HG02759 (cell line): ENCODE measurements at regions not wholly inside any gene's neighbourhood (a gene's known extent, or its start where the extent isn't known, plus 50 kb on each side); places are given as distances from the start of the nearest gene placed in this dataset.

Experiments used
- ATAC-seq: cut with Tn5 transposase; IDR thresholded peaks from one replicate; pipeline ENCODE4 v1.9.1; 2021; ENCODE audit warnings: mild to moderate bottlenecking, moderate library complexity; ENCODE audit not compliant: unreplicated experiment

GRCh38 chr7:25926451-25926850, 225.5 kb upstream of the NFE2L3 start:
- ATAC-seq: no peak

DNA sequence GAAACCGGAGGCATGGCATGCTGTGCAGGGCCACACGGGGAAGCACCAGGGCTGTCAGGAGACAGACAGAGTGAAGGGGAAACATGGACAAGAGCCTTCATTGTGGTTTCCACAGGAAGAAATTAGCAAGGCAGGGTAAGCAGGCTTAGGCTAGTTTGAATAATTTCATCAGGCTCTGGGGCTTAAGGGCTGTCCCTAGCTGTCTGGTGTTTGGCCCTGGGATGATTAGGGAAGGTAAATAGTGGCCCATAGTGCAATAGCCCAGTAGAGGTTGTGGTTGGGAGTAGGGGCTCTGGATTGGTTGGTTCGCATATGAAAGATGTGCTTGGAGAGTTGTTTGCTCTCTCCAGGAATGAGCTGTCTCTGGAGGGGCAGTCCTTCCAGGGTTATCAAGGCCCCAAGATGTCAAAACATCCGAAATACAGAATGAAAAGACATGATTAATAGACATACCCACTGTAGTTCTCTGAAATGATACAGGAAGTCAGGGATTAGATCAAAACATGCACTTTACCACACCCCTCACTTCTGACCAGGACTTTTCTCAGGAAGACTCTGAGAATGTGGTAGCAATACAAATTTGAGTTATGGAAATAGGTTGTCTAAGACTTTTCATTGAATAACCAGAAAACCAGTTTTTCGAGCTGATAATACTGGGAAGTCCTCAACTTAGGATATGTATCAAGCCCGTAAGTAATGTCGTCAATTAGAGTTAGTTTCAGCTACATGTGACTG, 224.9 kb upstream of the NFE2L3 start:
- no peak for ATAC-seq

- no peak for ATAC-seq
These were observed 224.4 kb upstream of the NFE2L3 start for GRCh38 chr7:25927626-25927978.

DNA sequence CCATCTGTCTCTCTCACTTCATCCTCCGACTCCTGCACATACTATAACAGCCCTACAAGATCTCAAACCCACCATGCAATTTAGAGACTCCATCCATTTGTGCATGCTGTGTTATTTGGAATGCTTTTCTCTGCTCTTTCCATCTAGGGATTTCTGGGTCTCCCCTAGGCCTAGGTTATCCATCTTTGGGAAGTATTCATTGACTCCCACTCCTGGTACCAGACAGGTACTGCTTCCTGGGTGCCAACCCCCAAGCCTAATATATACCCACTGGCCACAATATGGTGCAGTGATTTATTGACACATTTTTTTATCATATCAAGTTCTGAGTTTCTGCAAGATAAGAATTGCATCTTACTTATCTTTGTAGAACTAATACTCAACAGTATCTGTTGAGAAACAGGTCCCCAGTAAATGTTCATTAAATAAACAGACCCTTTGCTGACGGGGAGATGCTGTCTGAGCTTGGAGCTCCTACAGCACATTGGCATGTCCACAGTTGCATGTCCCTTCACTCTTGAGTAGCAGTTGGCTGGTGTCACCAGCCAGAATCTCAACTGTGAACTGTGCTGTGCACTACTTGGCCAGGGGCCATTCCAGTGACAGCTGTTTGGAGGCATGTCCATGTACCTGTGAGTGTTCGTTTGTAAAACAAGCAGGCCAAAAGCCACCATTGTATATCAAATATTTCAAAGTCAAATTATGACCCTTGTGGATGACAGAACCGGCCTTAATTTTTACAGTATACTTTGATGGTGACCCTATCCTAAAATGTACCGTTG, 223.3 kb upstream of the NFE2L3 start:
- no peak for ATAC-seq

GRCh38 chr7:25929448-25929847, 222.6 kb upstream of the NFE2L3 start:
- no peak for ATAC-seq

GRCh38 chr7:25930492-25931048, 221.4 kb upstream of the NFE2L3 start:
- no peak for ATAC-seq

DNA sequence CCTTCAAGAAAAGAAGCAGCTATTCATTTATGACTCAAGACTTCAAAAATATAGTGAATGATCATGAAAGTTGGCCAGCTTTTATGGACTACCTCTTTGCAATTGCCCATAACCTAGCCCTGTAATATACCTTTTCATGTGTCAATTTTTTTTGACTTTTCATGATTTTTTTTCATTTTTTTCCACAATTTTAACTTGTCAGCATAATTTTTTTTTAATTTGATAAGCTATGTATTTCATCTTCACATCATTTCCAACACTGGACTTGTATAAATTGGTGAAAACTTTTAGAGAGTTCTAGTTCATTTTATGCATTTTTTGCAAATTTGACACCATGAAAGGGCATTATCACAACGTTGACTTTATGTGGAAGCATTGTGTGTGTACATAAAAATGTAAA, 220.8 kb upstream of the NFE2L3 start:
- no peak for ATAC-seq

DNA sequence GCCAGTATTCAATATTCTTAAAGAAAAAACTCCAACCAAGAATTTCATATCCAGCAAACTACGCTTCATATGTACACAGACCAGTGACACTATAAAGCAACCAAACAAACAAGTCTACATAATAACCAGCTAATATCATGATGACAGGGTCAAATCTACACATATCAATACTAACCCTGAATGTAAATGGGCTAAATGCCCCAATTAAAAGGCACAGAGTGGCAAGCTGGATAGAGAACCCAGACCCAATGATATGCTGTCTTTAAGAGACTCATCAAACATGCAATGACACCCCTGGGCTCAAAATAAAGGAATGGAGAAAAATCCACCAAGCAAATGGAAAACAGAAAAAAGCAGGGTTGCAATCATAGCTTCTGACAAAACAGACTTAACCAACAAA, 218.1 kb upstream of the NFE2L3 start:
- no peak for ATAC-seq

DNA sequence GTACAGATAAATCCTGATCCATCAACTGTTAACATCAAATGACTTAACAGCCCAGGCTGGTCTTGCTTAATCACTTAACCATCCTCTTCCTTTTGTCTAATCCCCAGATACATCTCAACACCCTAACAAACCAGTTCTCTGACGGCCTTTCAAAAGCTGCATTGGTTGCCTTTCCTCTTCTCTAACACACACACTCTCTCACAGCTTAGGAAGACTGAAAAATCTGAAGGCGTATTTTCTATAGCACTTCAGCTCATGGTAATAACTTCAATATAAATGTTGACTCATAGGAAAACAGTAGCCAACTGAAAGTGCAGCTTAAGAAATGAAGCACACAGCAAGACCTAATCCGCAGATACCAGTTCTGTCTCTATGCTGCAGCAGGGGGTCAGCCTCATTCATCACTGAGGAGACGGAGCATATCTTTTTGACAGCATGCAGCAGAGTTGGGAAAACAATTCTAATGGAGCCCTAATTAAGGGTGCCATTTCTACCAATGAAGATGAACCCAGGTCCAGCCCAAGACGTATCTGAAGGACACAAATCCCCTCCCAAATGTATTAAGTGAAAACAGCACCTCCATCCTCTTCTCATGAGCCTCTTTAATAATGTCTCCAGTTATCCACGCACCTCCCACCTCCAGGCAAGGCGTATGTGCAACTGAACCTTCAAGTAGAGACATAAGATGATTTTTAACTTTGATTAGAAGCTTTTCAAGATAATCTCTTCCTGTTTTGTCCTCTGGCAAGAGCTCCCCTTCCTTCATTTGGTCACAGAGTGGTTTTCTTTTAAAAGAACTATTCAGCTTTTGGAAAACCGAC, 211.7 kb upstream of the NFE2L3 start:
- ATAC-seq: no peak

- no peak for ATAC-seq
These were observed 207.1 kb upstream of the NFE2L3 start for GRCh38 chr7:25944777-25945515.

DNA sequence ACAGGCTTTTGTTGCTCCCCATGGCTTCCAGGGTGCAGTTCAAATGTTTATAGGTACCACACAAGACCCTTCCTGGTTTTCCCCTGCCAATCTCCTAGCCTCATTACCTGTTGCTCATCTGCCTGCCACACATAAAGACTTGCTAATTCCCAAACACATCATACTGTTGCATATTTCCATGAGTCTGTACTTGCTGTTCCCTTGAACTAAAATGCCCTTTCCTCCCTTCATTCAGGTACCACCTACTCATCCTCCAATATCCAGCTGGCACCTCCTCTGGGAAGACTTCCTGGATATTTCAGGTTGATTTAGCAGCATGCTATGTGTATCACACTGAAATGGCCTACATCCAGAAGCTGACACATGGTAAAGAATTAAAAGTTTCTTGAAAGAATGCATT, 206.4 kb upstream of the NFE2L3 start:
- no peak for ATAC-seq

DNA sequence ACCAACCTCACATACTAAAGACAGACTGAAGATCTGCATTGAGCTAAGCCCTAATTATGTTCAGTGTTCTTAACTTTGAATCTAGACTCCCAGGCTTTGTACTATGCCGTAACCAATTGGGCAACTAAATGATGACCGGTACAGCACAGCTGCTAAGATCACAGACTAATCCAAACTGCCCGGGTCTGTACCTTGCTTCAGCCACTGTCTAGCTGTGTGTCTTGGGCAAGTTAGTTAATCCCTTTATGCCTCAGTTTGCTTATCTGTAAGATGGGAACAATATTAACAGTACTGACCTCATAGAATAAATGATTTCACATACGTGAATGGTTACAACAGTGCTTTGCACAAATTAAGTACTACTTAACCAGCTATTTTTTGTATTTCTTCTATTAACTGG, 205.8 kb upstream of the NFE2L3 start:
- ATAC-seq: no peak

GRCh38 chr7:25947669-25948516, 204.1 kb upstream of the NFE2L3 start:
- ATAC-seq: peak; percentile 17

DNA sequence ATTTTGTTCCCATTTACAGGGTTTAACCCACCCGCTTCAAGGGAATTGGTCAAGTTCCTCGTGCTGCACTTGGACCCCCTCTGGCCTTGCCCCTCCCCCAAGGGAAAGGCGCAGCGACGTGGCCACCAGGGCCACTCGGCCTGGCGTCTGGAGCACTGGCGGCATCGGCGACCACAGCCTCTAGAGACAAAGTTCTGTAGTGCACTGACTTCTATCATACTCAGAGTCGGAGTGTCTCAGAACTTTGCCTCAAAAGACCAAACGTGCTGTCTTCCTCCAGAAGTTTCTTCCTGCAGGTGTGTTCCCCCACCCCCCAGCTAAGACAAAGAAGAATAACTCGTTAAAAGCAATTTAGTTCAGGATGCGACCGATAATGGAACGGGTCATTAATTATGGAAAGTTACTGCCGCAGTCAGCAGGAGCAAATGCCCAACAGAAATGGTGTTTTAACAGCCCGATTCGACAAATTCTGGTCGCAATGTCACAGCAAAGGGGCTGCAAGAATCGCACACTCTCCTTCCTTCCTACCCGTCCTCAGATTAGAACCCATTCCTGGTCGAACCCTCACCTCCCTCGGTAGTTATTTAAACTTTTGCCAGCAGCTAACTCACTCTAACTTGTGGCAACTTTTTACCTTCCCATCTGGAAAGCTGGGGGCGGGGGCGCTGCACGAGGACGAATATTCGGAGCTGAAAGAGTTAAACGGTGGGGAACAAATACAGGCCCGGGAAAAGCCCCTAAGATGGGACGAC, 202.1 kb upstream of the NFE2L3 start:
- no peak for ATAC-seq

- peak; percentile 84 for ATAC-seq
These were observed 201.2 kb upstream of the NFE2L3 start for GRCh38 chr7:25950488-25951413.

DNA sequence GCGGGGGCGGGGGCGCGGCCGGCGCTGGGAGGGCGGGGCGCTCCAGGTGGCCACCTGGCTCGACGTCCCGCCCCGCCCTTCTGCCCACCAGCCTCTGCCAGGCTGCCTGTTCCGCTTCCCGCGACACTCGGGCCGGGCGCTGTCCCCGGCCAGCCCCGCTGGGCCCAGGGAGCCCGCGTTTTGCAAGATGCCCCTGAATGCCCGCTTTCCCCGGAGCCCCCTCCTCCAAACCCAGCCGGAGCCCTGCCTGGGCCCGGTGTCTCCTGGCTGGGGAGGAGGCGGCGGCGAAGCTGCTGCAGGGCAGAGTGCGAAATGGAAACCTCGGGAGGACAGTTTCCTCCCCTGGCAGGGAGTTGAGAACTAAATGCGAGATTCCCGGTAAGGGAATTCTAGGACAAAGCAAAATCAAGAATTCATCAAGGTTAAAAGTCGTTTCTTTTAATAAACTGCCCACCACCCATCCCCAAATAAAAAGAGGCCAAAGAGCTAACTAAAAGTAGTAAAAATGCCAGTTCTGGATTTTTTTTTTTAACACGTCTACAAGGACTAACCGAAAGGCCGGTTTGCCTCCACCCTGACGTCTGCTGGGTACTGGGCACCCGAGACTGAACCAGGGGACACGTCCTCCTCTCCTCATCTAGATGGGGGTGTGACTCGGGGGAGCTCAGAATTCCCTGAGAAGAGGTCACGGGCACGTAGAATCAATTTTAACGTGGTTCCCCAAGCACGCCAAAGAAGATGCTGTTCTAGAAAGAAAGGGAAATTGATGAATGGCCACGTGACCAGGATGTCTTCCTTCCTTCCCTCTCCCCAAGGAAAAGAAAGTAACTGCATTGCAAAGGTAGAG, 200.4 kb upstream of the NFE2L3 start:
- ATAC-seq: peak; percentile 55
